ENCODE measurements at regions not wholly inside any gene's neighbourhood (a gene's known extent, or its start where the extent isn't known, plus 50 kb on each side); places are given as distances from the start of the nearest gene placed in this dataset.

- H3K4me3 ChIP-seq = no peak overlapping the region
- no peak overlapping the region for H3K27ac Mint-ChIP-seq
- H3K9me3 Mint-ChIP-seq = no peaks in the 10 kb centered on the region
- H3K4me3 Mint-ChIP-seq = no peak overlapping the region
- peaks cover 23% of the 10 kb centered on the region for H3K9me2 ChIP-seq (ENCODE audit: insufficient read depth)
- no peaks in the 10 kb centered on the region for H3K27me3 ChIP-seq (ENCODE audit: insufficient read depth)
- H3K79me2 ChIP-seq (replicated peaks; ENCODE audit: insufficient read depth) = no peaks in the 10 kb centered on the region
- TF ChIP-seq NANOG (IDR thresholded peaks at IDR 0.05; ENCODE audit: borderline replicate concordance) (no peak), ZNF114 (CRISPR knock-in tag; IDR thresholded peaks at IDR 0.05) (no peak), EZH2phosphoT487 (IDR thresholded peaks at IDR 0.05; ENCODE audit: unreplicated experiment) (no peak), ZNF462 (CRISPR knock-in tag; IDR thresholded peaks at IDR 0.05) (no peak), POLR2AphosphoS5 (IDR thresholded peaks at IDR 0.05; ENCODE audit: low read depth) (no peak), STAT1 (IDR thresholded peaks at IDR 0.05; ENCODE audit: unreplicated experiment) (no peak), EZH2 (IDR thresholded peaks at IDR 0.05; ENCODE audit: low read depth, unreplicated experiment) (no peak), CREB1 (CRISPR knock-in tag; IDR thresholded peaks at IDR 0.05; ENCODE audit: low read depth) (no peak), REST (IDR thresholded peaks at IDR 0.05; ENCODE audit: unreplicated experiment) (no peak), ZNF331 (CRISPR knock-in tag; IDR thresholded peaks at IDR 0.05; ENCODE audit: low read depth) (no peak), ETS1 (IDR thresholded peaks at IDR 0.05) (no peak), CTCF (conservative IDR thresholded peaks at IDR 0.05; ENCODE audit: low read depth in 2 of 2) (no peak), JUNB (IDR thresholded peaks at IDR 0.05; ENCODE audit: unreplicated experiment) (no peak)
- ATAC-seq (no peak), DNase-seq (ENCODE audit: low spot score) (no peak)
- H3K4me1 Mint-ChIP-seq = peaks cover 9% of the 10 kb centered on the region
- no peaks in the 10 kb centered on the region for H3F3A ChIP-seq (replicated peaks; ENCODE audit: low read depth)
- peaks cover 3% of the 10 kb centered on the region for H3K27me3 Mint-ChIP-seq (ENCODE audit: insufficient read depth, low read depth, poor library complexity)
- H3K36me3 Mint-ChIP-seq (ENCODE audit: low read depth) = peaks cover 2% of the 10 kb centered on the region; the same call in 1 of the 3 replicates
- H3K4me1 ChIP-seq (ENCODE audit: insufficient read depth) = no peaks in the 10 kb centered on the region
- H2AFZ ChIP-seq = no peak overlapping the region
- no peak overlapping the region for H3K4me2 ChIP-seq
- no peaks in the 10 kb centered on the region for H3K36me3 ChIP-seq (ENCODE audit: insufficient read depth)
- no peaks in the 10 kb centered on the region for H4K20me1 ChIP-seq (replicated peaks; ENCODE audit: insufficient read depth)
- no peak overlapping the region for H3K27ac ChIP-seq (ENCODE audit: low read depth)
These were observed 206.2 kb upstream of the MYLIP start for GRCh38 chr6:15922510-15923250.
